ENCODE measurements at regions not wholly inside any gene's neighbourhood (a gene's known extent, or its start where the extent isn't known, plus 50 kb on each side); places are given as distances from the start of the nearest gene placed in this dataset.

GRCh38 chr15:98363955-98364354 is 284.4 kb upstream of the IGF1R start:
- H3K4me1 ChIP-seq (ENCODE audit: control insufficient read depth, extremely low read depth, insufficient read depth, low read length) = no peaks in the 10 kb centered on the region
- no peak overlapping the region for H3K4me3 ChIP-seq (replicated peaks in 1 of 4; ENCODE audit: control extremely low read depth in 1 of 4, insufficient read depth in 1 of 4, low read depth in 3 of 4, low read length in 4 of 4)
- no peak overlapping the region for H3K4me2 ChIP-seq (ENCODE audit: extremely low read depth, insufficient read depth, low read length)
- H4K20me1 ChIP-seq (ENCODE audit: control insufficient read depth, extremely low read depth, insufficient read depth, low read length) = no peaks in the 10 kb centered on the region
- H3K9ac ChIP-seq (ENCODE audit: insufficient read depth, low read length) = no peak overlapping the region
- no peak overlapping the region for H2AFZ ChIP-seq (ENCODE audit: low read length)
- no peaks in the 10 kb centered on the region for H3K9me3 ChIP-seq (ENCODE audit: control insufficient read depth, insufficient read depth, low read depth, low read length)
- no peaks in the 10 kb centered on the region for H3K79me2 ChIP-seq (ENCODE audit: control insufficient read depth, insufficient read depth, low read length)
- TF ChIP-seq CTCF (conservative IDR thresholded peaks at IDR 0.05 in 1 of 2, IDR thresholded peaks at IDR 0.05 in 1 of 2; ENCODE audit: low read depth in 1 of 2, low read length in 2 of 2) (no peak), EZH2 (IDR thresholded peaks at IDR 0.05; ENCODE audit: low read length, missing control alignments) (no peak)
- no peak overlapping the region for H3K27ac ChIP-seq (ENCODE audit: insufficient read depth, low read length)
- no peaks in the 10 kb centered on the region for H3K27me3 ChIP-seq (ENCODE audit: control insufficient read depth, insufficient read depth, low read length)
- H3K36me3 ChIP-seq (ENCODE audit: control insufficient read depth, insufficient read depth, low read length) = no peaks in the 10 kb centered on the region
- DNase-seq (ENCODE audit: low read depth in 2 of 2) = no peak

GRCh38 chr15:98369081-98369716 is 279.1 kb upstream of the IGF1R start:
- Histone ChIP-seq H3K27ac (ENCODE audit: insufficient read depth, low read length) (no peak overlapping the region), H3K9me3 (ENCODE audit: control insufficient read depth, insufficient read depth, low read depth, low read length) (no peaks in the 10 kb centered on the region), H3K4me3 (replicated peaks in 1 of 4; ENCODE audit: control extremely low read depth in 1 of 4, insufficient read depth in 1 of 4, low read depth in 3 of 4, low read length in 4 of 4) (no peak overlapping the region), H3K9ac (ENCODE audit: insufficient read depth, low read length) (no peak overlapping the region), H4K20me1 (ENCODE audit: control insufficient read depth, extremely low read depth, insufficient read depth, low read length) (no peaks in the 10 kb centered on the region), H2AFZ (ENCODE audit: low read length) (no peak overlapping the region), H3K36me3 (ENCODE audit: control insufficient read depth, insufficient read depth, low read length) (no peaks in the 10 kb centered on the region), H3K4me2 (ENCODE audit: extremely low read depth, insufficient read depth, low read length) (no peak overlapping the region), H3K4me1 (ENCODE audit: control insufficient read depth, extremely low read depth, insufficient read depth, low read length) (no peaks in the 10 kb centered on the region), H3K79me2 (ENCODE audit: control insufficient read depth, insufficient read depth, low read length) (no peaks in the 10 kb centered on the region), H3K27me3 (ENCODE audit: control insufficient read depth, insufficient read depth, low read length) (no peaks in the 10 kb centered on the region)
- DNase-seq (ENCODE audit: low read depth in 2 of 2) = no peak
- TF ChIP-seq EZH2 (IDR thresholded peaks at IDR 0.05; ENCODE audit: low read length, missing control alignments) (no peak), CTCF (conservative IDR thresholded peaks at IDR 0.05 in 1 of 2, IDR thresholded peaks at IDR 0.05 in 1 of 2; ENCODE audit: low read depth in 1 of 2, low read length in 2 of 2) (no peak)

- TF ChIP-seq CTCF (conservative IDR thresholded peaks at IDR 0.05 in 1 of 2, IDR thresholded peaks at IDR 0.05 in 1 of 2; ENCODE audit: low read depth in 1 of 2, low read length in 2 of 2) = no peak
- no peak for TF ChIP-seq EZH2 (IDR thresholded peaks at IDR 0.05; ENCODE audit: low read length, missing control alignments)
- Histone ChIP-seq H3K4me2 (ENCODE audit: extremely low read depth, insufficient read depth, low read length) (no peak overlapping the region), H3K27ac (ENCODE audit: insufficient read depth, low read length) (no peak overlapping the region), H3K27me3 (ENCODE audit: control insufficient read depth, insufficient read depth, low read length) (no peaks in the 10 kb centered on the region), H3K9me3 (ENCODE audit: control insufficient read depth, insufficient read depth, low read depth, low read length) (no peaks in the 10 kb centered on the region), H4K20me1 (ENCODE audit: control insufficient read depth, extremely low read depth, insufficient read depth, low read length) (no peaks in the 10 kb centered on the region), H3K79me2 (ENCODE audit: control insufficient read depth, insufficient read depth, low read length) (no peaks in the 10 kb centered on the region), H2AFZ (ENCODE audit: low read length) (no peak overlapping the region), H3K9ac (ENCODE audit: insufficient read depth, low read length) (no peak overlapping the region), H3K36me3 (ENCODE audit: control insufficient read depth, insufficient read depth, low read length) (no peaks in the 10 kb centered on the region), H3K4me3 (replicated peaks in 1 of 4; ENCODE audit: control extremely low read depth in 1 of 4, insufficient read depth in 1 of 4, low read depth in 3 of 4, low read length in 4 of 4) (no peak overlapping the region), H3K4me1 (ENCODE audit: control insufficient read depth, extremely low read depth, insufficient read depth, low read length) (no peaks in the 10 kb centered on the region)
- DNase-seq (ENCODE audit: low read depth in 2 of 2) = no peak
Measured at GRCh38 chr15:98375513-98376340, 272.6 kb upstream of the IGF1R start.
